GM12801 (cell line): ENCODE measurements at regions not wholly inside any gene's neighbourhood (a gene's known extent, or its start where the extent isn't known, plus 50 kb on each side); places are given as distances from the start of the nearest gene placed in this dataset.

Source experiments
- TF ChIP-seq, protein P1 (sequence below): IDR thresholded peaks from one replicate; pipeline ENCODE4 v1.5.1; 2011; ENCODE audit warnings: control low read depth; ENCODE audit not compliant: insufficient read length; ENCODE audit errors: extremely low read depth

DNA sequence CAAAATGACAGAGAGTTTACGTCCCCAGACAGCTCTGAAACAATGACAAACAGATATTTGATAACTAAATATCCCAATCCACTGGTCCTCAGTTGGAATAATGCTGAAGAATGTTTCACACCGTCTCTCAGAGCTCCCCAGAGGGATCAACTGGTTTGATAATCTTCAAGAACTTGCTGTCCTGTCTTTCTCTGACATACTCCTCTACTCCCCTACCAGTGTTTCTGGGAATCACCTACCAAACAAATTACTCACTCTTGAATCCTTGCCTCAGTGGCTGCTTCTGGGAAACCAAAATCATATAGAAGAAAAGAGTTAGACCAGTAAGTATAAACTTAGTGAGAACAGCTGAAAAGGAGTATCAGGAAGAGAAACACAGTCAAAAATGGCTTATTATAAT is 469.7 kb upstream of the JAG1 start:
- TF ChIP-seq, protein P1, sequence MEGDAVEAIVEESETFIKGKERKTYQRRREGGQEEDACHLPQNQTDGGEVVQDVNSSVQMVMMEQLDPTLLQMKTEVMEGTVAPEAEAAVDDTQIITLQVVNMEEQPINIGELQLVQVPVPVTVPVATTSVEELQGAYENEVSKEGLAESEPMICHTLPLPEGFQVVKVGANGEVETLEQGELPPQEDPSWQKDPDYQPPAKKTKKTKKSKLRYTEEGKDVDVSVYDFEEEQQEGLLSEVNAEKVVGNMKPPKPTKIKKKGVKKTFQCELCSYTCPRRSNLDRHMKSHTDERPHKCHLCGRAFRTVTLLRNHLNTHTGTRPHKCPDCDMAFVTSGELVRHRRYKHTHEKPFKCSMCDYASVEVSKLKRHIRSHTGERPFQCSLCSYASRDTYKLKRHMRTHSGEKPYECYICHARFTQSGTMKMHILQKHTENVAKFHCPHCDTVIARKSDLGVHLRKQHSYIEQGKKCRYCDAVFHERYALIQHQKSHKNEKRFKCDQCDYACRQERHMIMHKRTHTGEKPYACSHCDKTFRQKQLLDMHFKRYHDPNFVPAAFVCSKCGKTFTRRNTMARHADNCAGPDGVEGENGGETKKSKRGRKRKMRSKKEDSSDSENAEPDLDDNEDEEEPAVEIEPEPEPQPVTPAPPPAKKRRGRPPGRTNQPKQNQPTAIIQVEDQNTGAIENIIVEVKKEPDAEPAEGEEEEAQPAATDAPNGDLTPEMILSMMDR: no peak

DNA sequence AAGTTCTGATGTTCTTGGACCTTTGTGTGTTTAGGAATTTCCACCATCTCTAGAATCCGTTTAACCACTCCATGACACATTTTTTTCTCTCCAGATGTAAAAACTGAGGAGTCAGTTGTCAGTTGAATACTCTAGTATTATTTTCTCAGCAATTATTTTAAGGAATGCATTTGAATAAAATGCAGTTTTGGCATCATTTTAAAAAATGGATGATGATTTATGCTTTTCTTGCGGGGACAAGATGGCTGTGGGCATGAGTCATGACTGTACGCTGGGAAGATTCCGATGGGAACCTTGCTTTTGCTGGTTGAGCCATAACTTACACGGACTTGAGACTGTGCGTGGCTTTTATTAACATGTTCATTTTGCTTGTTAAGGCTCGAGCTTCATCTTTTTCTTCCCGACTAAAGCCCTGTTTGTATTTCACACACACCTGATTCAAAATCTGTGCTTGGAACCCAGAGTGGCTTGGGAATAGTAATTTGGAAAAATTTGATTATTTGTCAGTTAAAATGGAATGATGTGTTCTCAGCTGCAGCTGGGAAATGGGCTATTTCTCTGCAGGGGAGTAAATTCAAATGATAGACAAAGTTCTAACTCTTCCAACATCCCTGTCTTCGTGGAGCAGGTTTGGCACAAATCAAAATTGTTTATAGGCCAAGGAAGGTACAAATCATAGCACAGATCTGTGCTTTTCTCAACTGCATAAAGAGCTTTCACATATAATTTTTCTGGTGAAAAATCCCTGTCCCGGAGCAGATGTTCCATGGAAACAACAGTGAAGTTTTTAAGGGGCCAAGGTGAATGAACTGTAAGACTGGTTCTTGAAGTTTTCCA is 470.5 kb upstream of the JAG1 start:
- TF ChIP-seq, protein P1: no peak

DNA sequence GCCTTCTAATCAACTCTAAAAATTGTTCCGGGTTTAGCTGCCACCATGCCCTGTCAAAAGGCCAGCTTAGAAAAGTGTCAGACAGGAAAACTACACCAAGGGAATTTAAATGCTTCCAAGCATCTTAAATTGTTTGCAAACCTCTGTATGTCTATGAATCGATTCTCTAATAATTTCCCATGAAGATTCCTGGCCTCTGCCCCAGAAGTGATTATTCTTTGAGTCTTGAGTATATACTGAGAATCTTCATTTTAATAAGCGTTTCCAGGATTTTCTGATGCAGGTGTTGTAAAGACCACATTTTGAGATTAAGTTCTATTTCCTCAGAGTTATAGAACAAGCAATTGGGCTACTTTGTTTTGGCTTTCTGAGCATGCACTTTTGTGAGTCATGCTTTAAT is 471.8 kb upstream of the JAG1 start:
- TF ChIP-seq, protein P1: no peak

DNA sequence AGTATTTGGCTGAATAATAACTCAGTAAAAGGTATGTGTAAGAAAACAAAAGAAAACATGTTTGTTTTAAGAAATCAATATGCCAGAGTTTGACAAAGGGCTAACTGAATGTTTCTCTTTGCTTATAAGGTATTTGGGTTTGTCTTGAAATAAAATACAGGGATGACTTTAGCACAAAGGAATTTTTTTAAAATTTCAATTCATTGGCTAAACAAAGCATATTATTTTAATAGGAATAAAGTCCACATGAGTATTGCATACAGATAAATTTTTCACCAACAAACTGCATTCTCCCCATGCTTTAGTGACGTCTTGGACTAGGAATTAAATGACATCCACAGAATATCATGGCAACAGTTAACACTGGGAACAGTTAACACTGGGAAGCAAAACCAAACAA is 480.0 kb upstream of the JAG1 start:
- TF ChIP-seq, protein P1: no peak

DNA sequence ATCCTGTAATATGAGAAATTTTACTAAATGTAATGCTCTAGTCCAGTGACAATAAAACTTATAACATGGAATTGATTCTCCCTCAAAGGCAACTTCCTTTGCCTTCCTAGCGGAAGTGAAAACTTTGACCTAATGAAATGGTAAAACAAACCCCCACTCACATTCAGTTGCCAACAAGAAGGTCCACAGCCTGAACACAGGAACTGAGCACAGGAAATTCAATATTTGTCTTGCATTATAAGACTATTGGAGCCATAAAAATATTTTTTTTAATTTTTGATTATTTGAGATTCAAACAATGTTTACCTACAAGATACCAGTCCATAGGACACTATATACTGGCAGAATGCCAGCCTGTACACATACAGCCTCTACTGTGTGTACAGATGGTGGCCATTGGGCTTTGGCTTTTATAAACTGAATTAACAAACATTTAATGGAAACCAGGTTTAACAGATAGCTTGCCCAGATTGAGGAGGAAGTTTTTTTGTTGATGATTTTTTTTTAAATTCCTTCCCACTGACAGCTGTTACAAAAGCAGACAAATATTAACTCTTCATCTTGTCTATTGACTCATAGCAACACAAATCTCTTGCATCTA is 481.5 kb upstream of the JAG1 start:
- TF ChIP-seq, protein P1: no peak

DNA sequence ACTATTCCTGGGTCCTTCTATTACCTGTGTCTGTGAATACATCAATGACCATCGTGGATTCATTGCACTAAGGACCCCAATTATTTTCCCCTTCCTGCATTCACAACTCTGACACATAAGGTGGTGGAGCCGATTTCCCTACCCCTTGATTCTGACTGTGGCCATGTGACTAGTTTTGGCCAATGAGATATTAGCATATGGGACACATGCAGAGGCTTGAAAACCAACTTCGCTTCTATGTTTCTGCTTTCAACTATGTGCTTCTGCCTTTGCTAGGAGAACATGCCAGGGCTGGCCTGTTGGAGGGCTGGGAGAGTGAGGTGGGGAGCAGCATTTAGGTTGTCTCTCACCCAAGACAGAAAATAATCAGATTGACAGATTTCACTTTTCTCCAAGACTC is 483.1 kb upstream of the JAG1 start:
- TF ChIP-seq, protein P1: no peak

DNA sequence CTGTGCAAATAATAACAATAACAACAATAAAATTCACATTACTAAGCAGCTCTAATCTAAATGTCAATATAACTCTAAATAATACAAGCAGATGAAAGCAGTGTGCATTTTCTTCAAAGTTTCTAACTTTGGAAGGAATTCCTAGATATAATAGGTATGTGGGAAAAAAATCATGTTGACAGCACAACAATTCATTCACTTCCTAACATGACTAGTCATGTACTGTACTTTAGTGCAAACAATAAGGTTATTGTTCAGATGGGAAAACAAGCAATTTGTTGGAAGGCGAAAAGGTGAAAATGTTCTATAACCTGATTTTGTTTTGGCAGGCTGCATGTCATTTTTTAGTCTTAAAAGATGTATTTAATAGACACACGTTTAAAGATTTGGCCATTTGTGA is 484.3 kb upstream of the JAG1 start:
- TF ChIP-seq, protein P1: no peak
